PC-3 (cell line): ENCODE measurements at regions not wholly inside any gene's neighbourhood (a gene's known extent, or its start where the extent isn't known, plus 50 kb on each side); places are given as distances from the start of the nearest gene placed in this dataset.

ENCODE experiments used
- ATAC-seq: fragments of 200-7000 bp; cut with Tn5 transposase; 2 replicates; pipeline ENCODE4 v1.9.1; 2020; ENCODE audit warnings: mild to moderate bottlenecking, moderate library complexity
- BruUV-seq: library from RNA; stranded (reverse); fragments of 400-500 nt; replicated peaks from 2 replicates; lab custom pipeline; 2021; lab: Mats Ljungman, UMichigan
- CTCF ChIA-PET: fragments of 300-600 bp; sonication (Branson Sonifier 250); formaldehyde crosslinking; loops from one replicate; lab custom pipeline; 2022; ENCODE audit warnings: antibody characterized with exemption; lab: Charles Lee
- POLR2A ChIA-PET: fragments of 300-600 bp; sonication (Branson Sonifier 250); formaldehyde crosslinking; loops from one replicate; lab custom pipeline; 2022; ENCODE audit warnings: antibody characterized with exemption; ENCODE audit not compliant: unreplicated experiment; lab: Charles Lee
- DNase-seq: peaks from one replicate; pipeline ENCODE4 v3.0.0-alpha.2; 2015
- H2AFZ ChIP-seq: fragments of 300-600 bp; sonication (generic); 2 replicates; pipeline ENCODE4 v1.6.0; 2016; ENCODE audit warnings: antibody characterized with exemption, low read length
- H3F3A ChIP-seq: fragments of 300-600 bp; sonication (generic); one replicate; pipeline ENCODE4 v1.6.0; 2017; ENCODE audit warnings: antibody characterized with exemption, low read length, control low read depth, mild to moderate bottlenecking; ENCODE audit not compliant: unreplicated experiment
- H3K27ac ChIP-seq: fragments of 300-600 bp; sonication (generic); 2 replicates; pipeline ENCODE4 v1.5.1; 2016; ENCODE audit warnings: mild to moderate bottlenecking, low read length
- H3K27me3 ChIP-seq: fragments of 300-600 bp; sonication (generic); 2 replicates; pipeline ENCODE4 v1.6.1; 2016; ENCODE audit warnings: low read length, mixed read lengths
- H3K36me3 ChIP-seq: fragments of 300-600 bp; sonication (generic); 2 replicates; pipeline ENCODE4 v1.6.1; 2016; ENCODE audit warnings: low read depth, mixed run types, low read length, mixed read lengths
- H3K4me1 ChIP-seq: fragments of 300-600 bp; sonication (generic); 2 replicates; pipeline ENCODE4 v1.5.1; 2016; ENCODE audit warnings: low read length; ENCODE audit not compliant: insufficient read depth
- H3K4me2 ChIP-seq: fragments of 300-600 bp; sonication (generic); 2 replicates; pipeline ENCODE4 v1.6.0; 2016; ENCODE audit warnings: low read length
- H3K4me3 ChIP-seq: fragments of 300-600 bp; sonication (generic); 2 replicates; pipeline ENCODE4 v1.5.1; 2016; ENCODE audit warnings: mild to moderate bottlenecking, low read length, mixed read lengths
- H3K79me2 ChIP-seq: fragments of 300-600 bp; sonication (generic); 2 replicates; pipeline ENCODE4 v1.6.1; 2017; ENCODE audit warnings: low read length, mixed read lengths
- H3K9ac ChIP-seq: fragments of 300-600 bp; sonication (generic); 2 replicates; pipeline ENCODE4 v1.6.0; 2016; ENCODE audit warnings: mild to moderate bottlenecking, low read length
- H3K9me2 ChIP-seq: fragments of 300-600 bp; sonication (generic); replicated peaks from 2 replicates; pipeline ENCODE4 v1.6.1; 2016; ENCODE audit warnings: mixed run types, low read length, mixed read lengths
- H3K9me3 ChIP-seq: fragments of 300-600 bp; sonication (generic); 2 replicates; pipeline ENCODE4 v1.6.1; 2016; ENCODE audit warnings: low read length, mixed read lengths
- H4K20me1 ChIP-seq: fragments of 300-600 bp; sonication (generic); 2 replicates; pipeline ENCODE4 v1.6.1; 2016; ENCODE audit warnings: low read length, mixed read lengths
- CTCF ChIP-seq: fragments of 300-600 bp; sonication (generic); conservative IDR thresholded peaks from 2 replicates; pipeline ENCODE4 v1.5.1; 2017; ENCODE audit warnings: antibody characterized with exemption, low read depth, mild to moderate bottlenecking, low read length
- EZH2 ChIP-seq: fragments of 300-600 bp; sonication (generic); IDR thresholded peaks from one replicate; pipeline ENCODE4 v1.6.1; 2017; ENCODE audit warnings: antibody characterized with exemption, mild to moderate bottlenecking, low read length; ENCODE audit not compliant: unreplicated experiment
- EZH2phosphoT487 ChIP-seq: fragments of 300-600 bp; sonication (generic); IDR thresholded peaks from 2 replicates; pipeline ENCODE4 v1.6.1; 2018; ENCODE audit warnings: mild to moderate bottlenecking, antibody characterized with exemption, low read length, borderline replicate concordance
- intact Hi-C: fragments of 100-400 bp; cut with micrococcal nuclease; formaldehyde crosslinking; loops from 2 replicates; pipeline ENCODE4 v1.9.0; 2023

DNA sequence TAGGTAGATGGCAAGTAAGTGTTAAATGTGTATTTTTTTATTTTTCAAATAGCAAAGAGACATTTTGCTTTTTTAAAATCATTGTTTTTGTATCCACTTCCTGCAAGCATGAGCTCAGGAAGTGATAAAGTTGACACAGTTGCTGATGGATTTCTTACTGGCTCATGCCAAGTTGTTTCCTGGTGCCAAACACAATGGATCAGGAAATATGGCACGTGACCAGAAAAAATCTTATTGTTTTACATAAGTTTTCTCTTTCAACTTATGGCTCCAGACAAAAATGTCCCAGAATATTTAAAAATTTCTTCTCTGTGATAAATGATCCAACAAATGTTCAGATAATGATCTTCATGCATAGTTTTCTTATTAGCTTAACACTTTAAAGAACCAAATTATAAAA lies 1279.1 kb upstream of the FLRT2 start:
- intact Hi-C loops, result no loop called here
- no peak for ATAC-seq
- H3K9me3 ChIP-seq, result peaks cover 23% of the 10 kb centered on the region; the same call in 1 of the 2 replicates
- H3K27me3 ChIP-seq, result no peaks in the 10 kb centered on the region
- CTCF ChIA-PET, result no interaction called here
- H3K36me3 ChIP-seq, result no peaks in the 10 kb centered on the region
- H3K4me2 ChIP-seq, result no peak overlapping the region
- H3K9ac ChIP-seq, result no peak overlapping the region
- H3K79me2 ChIP-seq, result no peaks in the 10 kb centered on the region
- POLR2A ChIA-PET, result no interaction called here
- H3K4me3 ChIP-seq, result no peak overlapping the region
- TF ChIP-seq EZH2phosphoT487 (no peak), CTCF (no peak), EZH2 (no peak)
- no peak overlapping the region for H3K27ac ChIP-seq
- H3K9me2 ChIP-seq, result no peaks in the 10 kb centered on the region
- H4K20me1 ChIP-seq, result no peaks in the 10 kb centered on the region
- H3F3A ChIP-seq, result no peaks in the 10 kb centered on the region
- DNase-seq, result no peak
- H3K4me1 ChIP-seq, result no peaks in the 10 kb centered on the region
- no peak overlapping the region for H2AFZ ChIP-seq
- no TSS peak for BruUV-seq

DNA sequence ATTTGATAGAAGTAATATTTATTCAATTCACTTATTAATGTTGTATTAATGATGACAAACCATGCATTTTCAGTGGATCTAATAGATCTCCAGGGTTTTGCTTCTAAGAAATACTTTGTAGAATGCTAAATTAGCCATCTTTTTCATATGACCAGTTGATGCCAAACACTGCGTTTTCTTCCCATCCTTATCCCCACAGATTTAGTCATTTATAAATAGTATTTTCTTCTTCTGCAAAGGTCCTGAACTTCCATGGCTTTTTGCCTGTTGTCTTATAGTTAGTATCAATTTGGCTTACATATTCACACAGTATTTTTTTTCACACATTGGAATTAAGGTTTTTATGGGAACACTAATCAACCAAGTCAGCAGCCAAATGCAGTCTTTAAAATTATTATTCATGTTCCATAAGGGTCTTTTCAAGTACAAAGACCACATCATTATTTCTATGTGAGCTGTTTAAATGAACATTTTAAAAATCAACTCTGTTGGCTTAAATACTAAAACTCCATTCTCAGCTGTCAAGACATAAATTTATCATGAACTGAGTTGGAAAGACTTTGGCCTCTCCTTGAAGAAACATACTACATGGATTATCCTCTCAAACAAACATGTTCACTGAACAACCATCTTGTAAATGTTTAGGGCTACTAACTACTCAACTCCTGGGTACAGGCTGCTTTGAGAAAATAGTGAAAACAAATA lies 1278.4 kb upstream of the FLRT2 start:
- Histone ChIP-seq H3K27ac (no peak overlapping the region), H3K9me2 (no peaks in the 10 kb centered on the region), H4K20me1 (no peaks in the 10 kb centered on the region), H3F3A (no peaks in the 10 kb centered on the region), H3K4me3 (no peak overlapping the region), H3K4me1 (no peaks in the 10 kb centered on the region), H3K9ac (no peak overlapping the region), H3K79me2 (no peaks in the 10 kb centered on the region), H2AFZ (no peak overlapping the region), H3K4me2 (no peak overlapping the region), H3K36me3 (no peaks in the 10 kb centered on the region), H3K27me3 (no peaks in the 10 kb centered on the region), H3K9me3 (peaks cover 23% of the 10 kb centered on the region; the same call in 1 of the 2 replicates)
- intact Hi-C loops, result no loop called here
- no peak for ATAC-seq
- CTCF ChIA-PET, result no interaction called here
- TF ChIP-seq EZH2 (no peak), EZH2phosphoT487 (no peak), CTCF (no peak)
- no peak for DNase-seq
- BruUV-seq, result no TSS peak
- POLR2A ChIA-PET, result no interaction called here

GRCh38 chr14:84252706-84253105 lies 1277.2 kb upstream of the FLRT2 start:
- ATAC-seq, result no peak
- no TSS peak for BruUV-seq
- Histone ChIP-seq H3K27me3 (no peaks in the 10 kb centered on the region), H3K9ac (no peak overlapping the region), H3K4me3 (no peak overlapping the region), H3K4me1 (no peaks in the 10 kb centered on the region), H3K9me3 (peaks cover 20% of the 10 kb centered on the region; the same call in 1 of the 2 replicates), H3K27ac (no peak overlapping the region), H2AFZ (no peak overlapping the region), H3K36me3 (no peaks in the 10 kb centered on the region), H3F3A (no peaks in the 10 kb centered on the region), H3K4me2 (no peak overlapping the region), H4K20me1 (no peaks in the 10 kb centered on the region), H3K79me2 (no peaks in the 10 kb centered on the region), H3K9me2 (no peaks in the 10 kb centered on the region)
- intact Hi-C loops, result no loop called here
- POLR2A ChIA-PET, result no interaction called here
- TF ChIP-seq CTCF, result no peak
- no peak for TF ChIP-seq EZH2phosphoT487
- TF ChIP-seq EZH2, result no peak
- no peak for DNase-seq
- CTCF ChIA-PET, result no interaction called here
